ENCODE measurements at regions not wholly inside any gene's neighbourhood (a gene's known extent, or its start where the extent isn't known, plus 50 kb on each side); places are given as distances from the start of the nearest gene placed in this dataset.

- Histone ChIP-seq H3K4me2 (ENCODE audit: low read length) (no peak overlapping the region), H3K9ac (ENCODE audit: low read length) (no peak overlapping the region), H4K20me1 (ENCODE audit: insufficient read depth) (no peaks in the 10 kb centered on the region), H3K36me3 (ENCODE audit: control insufficient read depth in 1 of 2, insufficient read depth in 2 of 2, low read length in 2 of 2) (no peaks in the 10 kb centered on the region), H3K27me3 (ENCODE audit: insufficient read depth, low read length) (no peaks in the 10 kb centered on the region), H2AFZ (ENCODE audit: low read depth, low read length, poor library complexity, severe bottlenecking) (no peak overlapping the region), H3K27ac (ENCODE audit: low read depth, low read length) (no peak overlapping the region), H3K9me2 (ENCODE audit: insufficient read depth) (no peaks in the 10 kb centered on the region), H3K4me1 (ENCODE audit: control insufficient read depth in 1 of 2, insufficient read depth in 2 of 2, low read length in 2 of 2) (no peaks in the 10 kb centered on the region), H3K9me3 (ENCODE audit: control insufficient read depth in 1 of 2, insufficient read depth in 1 of 2, low read depth in 1 of 2, low read length in 2 of 2) (no peaks in the 10 kb centered on the region), H3K4me3 (replicated peaks in 1 of 2; ENCODE audit: low read depth in 1 of 2, low read length in 2 of 2) (no peak overlapping the region), H3K79me2 (ENCODE audit: insufficient read depth, low read length) (no peaks in the 10 kb centered on the region)
- ChIA-PET RAD21 (ENCODE audit: low non-redundant PET in 1 of 2, low total read pairs in 2 of 2, uncharacterized antibody in 2 of 2, unreplicated experiment in 2 of 2) (no interaction called here), CTCF (no interaction called here), POLR2A (no interaction called here)
- BruUV-seq (replicated peaks), result no TSS peak
- DNase-seq (ENCODE audit: low read depth, low spot score) (no peak), ATAC-seq (no peak)
- TF ChIP-seq CEBPB (IDR thresholded peaks at IDR 0.05; ENCODE audit: low read depth) (no peak), EGR1 (IDR thresholded peaks at IDR 0.05; ENCODE audit: low read depth) (no peak), REST (IDR thresholded peaks at IDR 0.05; ENCODE audit: low read depth) (no peak), SP1 (IDR thresholded peaks at IDR 0.05; ENCODE audit: low read depth) (no peak), ZFX (IDR thresholded peaks at IDR 0.05) (no peak), ZNF274 (IDR thresholded peaks at IDR 0.05; ENCODE audit: low read depth, low read length) (no peak), EZH2phosphoT487 (IDR thresholded peaks at IDR 0.05; ENCODE audit: borderline replicate concordance) (no peak), CBX3 (IDR thresholded peaks at IDR 0.05; ENCODE audit: low read depth) (no peak), TCF7L2 (IDR thresholded peaks at IDR 0.05; ENCODE audit: borderline replicate concordance, extremely low read depth, insufficient read depth, insufficient read length) (no peak), RAD21 (IDR thresholded peaks at IDR 0.05; ENCODE audit: low read depth) (no peak), ATF3 (IDR thresholded peaks at IDR 0.05) (no peak), EZH2 (IDR thresholded peaks at IDR 0.05) (no peak), FOSL1 (IDR thresholded peaks at IDR 0.05; ENCODE audit: low read depth) (no peak), JUND (IDR thresholded peaks at IDR 0.05) (no peak), YY1 (IDR thresholded peaks at IDR 0.05; ENCODE audit: extremely low read depth, insufficient replicate concordance, low read depth, low read length) (no peak)
- intact Hi-C loops (cut with micrococcal nuclease), result no loop called here
These were observed 354.2 kb upstream of the HS3ST1 start for GRCh38 chr4:11782859-11783258.
